ENCODE measurements at regions not wholly inside any gene's neighbourhood (a gene's known extent, or its start where the extent isn't known, plus 50 kb on each side); places are given as distances from the start of the nearest gene placed in this dataset.

DNA sequence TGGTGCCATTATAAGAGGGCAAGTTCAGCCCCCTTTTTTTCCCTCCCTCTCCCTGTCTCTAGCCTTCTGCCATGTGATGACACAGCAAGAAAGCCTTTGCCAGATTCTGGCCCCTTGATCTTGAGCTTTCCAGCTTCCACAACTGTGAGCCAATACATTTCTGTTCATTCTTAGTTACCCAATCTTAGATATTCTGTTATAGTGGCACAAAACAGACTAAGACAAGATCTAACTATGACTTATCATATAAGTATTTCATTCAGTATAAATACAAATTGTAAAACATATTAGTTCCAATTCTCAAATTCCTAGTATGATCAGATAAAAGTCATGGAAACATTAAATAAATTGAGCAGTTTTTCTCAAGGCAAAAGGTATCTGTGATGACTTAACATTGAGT lies 276.3 kb downstream of the COX7C start:
- no peak for DNase-seq (ENCODE audit: low spot score in 2 of 2)
- no peak for TF ChIP-seq POLR2A (IDR thresholded peaks at IDR 0.05)
- TF ChIP-seq, protein P1, sequence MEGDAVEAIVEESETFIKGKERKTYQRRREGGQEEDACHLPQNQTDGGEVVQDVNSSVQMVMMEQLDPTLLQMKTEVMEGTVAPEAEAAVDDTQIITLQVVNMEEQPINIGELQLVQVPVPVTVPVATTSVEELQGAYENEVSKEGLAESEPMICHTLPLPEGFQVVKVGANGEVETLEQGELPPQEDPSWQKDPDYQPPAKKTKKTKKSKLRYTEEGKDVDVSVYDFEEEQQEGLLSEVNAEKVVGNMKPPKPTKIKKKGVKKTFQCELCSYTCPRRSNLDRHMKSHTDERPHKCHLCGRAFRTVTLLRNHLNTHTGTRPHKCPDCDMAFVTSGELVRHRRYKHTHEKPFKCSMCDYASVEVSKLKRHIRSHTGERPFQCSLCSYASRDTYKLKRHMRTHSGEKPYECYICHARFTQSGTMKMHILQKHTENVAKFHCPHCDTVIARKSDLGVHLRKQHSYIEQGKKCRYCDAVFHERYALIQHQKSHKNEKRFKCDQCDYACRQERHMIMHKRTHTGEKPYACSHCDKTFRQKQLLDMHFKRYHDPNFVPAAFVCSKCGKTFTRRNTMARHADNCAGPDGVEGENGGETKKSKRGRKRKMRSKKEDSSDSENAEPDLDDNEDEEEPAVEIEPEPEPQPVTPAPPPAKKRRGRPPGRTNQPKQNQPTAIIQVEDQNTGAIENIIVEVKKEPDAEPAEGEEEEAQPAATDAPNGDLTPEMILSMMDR (IDR thresholded peaks at IDR 0.05): no peak
- intact Hi-C loops (cut with DNase I; ENCODE audit: low total_unique reads): no loop called here
- H3K4me3 ChIP-seq (ENCODE audit: low read depth, poor library complexity, severe bottlenecking): no peak overlapping the region

DNA sequence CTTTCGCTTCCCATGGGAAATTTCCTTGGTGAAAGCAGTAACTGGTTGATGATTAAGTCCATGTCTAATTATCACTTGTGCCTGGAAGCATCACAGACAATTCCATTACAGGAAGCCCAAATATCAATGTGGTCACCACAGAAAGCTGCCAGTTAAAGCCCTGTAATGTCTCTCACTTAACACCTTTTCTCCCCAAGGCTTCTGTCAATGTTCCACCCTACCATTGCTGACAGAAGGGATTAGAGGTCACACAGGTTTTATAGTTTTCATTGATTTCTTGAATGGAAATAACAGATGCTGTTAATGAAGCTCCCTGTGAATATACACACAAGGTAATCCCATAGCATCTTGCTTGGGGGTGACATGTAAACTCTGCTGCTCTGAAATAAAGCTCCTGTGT lies 279.2 kb downstream of the COX7C start:
- no peak for TF ChIP-seq POLR2A (IDR thresholded peaks at IDR 0.05)
- TF ChIP-seq, protein P1 (IDR thresholded peaks at IDR 0.05): no peak
- DNase-seq (ENCODE audit: low spot score in 2 of 2): no peak
- intact Hi-C loops (cut with DNase I; ENCODE audit: low total_unique reads): no loop called here
- H3K4me3 ChIP-seq (ENCODE audit: low read depth, poor library complexity, severe bottlenecking): no peak overlapping the region
- 96 to 98% methylated on average over 1 of the region's 1 CpG for WGBS, 2 donors

DNA sequence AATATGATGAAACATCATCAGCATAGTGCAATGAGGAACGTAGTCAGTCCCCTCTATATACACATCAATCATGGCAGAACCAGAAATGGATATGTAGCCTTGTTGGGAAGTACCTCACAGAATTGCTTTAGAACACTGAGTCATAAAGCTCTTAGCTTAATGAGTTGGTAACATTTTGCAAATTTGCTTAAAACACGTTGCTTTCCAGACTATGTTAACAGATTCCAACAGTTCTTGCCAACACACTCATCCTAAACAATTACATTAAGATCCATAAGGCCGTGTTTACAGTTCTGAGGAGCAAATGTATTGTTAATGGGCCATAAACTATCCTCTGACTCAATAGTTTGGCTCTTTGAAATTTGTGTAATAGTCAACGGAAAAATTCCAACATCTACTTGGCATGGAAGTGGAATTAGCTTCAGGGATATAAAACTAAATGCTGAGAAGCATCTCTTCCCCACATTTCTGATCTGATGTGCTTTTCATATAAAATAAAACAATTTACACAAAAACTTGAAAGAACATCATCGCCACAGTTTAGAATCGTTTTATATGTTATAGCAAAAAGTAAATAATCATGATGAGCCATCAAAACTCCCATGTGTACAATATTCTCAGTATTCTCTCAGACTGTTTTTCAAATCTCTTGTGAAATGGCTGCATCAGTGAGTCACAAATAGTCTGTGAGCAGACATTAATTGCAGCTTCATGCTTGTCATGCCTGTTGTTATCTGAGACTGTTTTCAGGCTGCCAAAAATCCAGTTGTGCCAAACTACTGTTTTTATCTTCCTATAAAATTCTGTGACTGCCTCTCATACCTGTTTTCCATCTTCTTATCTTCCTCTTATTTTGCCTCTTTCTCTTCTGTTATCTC lies 291.9 kb downstream of the COX7C start:
- TF ChIP-seq POLR2A (IDR thresholded peaks at IDR 0.05): no peak
- TF ChIP-seq, protein P1 (IDR thresholded peaks at IDR 0.05): no peak
- intact Hi-C loops (cut with DNase I; ENCODE audit: low total_unique reads): no loop called here
- peak in 1 of 2 donors; percentile 14 for DNase-seq (ENCODE audit: low spot score in 2 of 2)
- H3K4me3 ChIP-seq (ENCODE audit: low read depth, poor library complexity, severe bottlenecking): no peak overlapping the region
- 27 to 35% methylated on average over 6 of the region's 6 CpGs for WGBS, 2 donors

DNA sequence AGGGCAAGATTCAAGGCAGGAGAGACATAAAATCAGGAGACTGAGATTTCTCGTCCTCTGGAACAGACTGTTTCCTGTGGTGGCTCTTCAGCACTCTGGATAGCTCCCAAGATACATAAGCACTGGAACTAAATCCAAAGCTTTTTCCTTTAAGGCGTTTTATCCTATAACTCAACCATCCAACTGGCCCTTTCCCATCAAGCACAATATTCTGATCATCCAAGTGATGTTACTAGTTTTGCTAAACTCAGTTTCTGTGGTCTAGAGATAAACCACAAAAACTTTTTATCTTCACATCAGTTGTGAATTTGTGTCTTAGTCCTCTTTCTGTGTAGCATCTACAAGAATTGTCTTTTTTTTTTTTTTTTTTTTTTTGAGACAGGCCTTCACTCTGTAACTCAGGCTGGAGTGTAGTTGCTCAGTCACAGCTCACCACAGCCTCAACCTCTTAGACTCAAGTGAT lies 299.4 kb downstream of the COX7C start:
- DNase-seq (ENCODE audit: low spot score in 2 of 2): no peak
- no peak for TF ChIP-seq POLR2A (IDR thresholded peaks at IDR 0.05)
- TF ChIP-seq, protein P1 (IDR thresholded peaks at IDR 0.05): no peak
- intact Hi-C loops (cut with DNase I; ENCODE audit: low total_unique reads): no loop called here
- 15 to 16% methylated on average over 2 of the region's 2 CpGs for WGBS, 2 donors
- no peak overlapping the region for H3K4me3 ChIP-seq (ENCODE audit: low read depth, poor library complexity, severe bottlenecking)

DNA sequence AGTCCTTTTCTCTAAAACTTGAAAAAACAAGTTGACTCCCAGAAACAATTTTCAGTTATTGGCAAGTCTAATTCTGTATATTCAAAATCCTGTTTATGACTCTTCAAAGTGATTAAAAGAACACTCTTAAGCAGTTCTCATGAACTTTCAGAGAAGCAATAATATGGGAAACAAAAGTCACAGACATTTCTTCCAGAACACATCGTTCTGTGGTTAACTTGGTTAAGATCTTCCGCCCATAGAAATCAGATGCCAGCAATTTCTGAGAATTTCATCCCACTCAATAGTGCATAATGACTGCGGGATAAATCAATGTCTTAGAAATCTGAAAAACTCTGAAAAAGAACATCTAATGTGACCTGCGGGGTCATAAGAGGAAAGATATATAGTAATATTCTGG lies 300.5 kb downstream of the COX7C start:
- no peak for TF ChIP-seq POLR2A (IDR thresholded peaks at IDR 0.05)
- intact Hi-C loops (cut with DNase I; ENCODE audit: low total_unique reads): no loop called here

DNA sequence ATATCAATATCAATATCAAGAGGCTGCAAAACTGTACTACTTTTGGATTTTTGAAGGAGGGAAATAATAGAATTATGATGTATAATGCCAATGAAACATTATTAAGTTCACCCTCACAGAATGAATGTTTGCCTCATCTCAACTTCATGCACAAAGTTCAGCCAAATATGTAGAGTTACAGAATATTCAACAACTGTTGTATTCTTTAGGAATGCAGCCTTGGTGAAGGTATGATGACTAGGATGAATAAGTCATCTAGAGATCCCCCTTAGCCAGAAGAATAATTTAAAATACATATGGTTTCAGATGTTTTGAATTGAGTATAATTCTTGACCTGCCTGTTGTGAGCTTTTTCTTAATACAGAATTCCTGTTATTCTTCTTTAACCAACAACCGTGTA lies 308.3 kb downstream of the COX7C start:
- intact Hi-C loops (cut with DNase I; ENCODE audit: low total_unique reads): no loop called here
- WGBS, 2 donors: 82% methylated on average over 1 of the region's 1 CpG
- TF ChIP-seq POLR2A (IDR thresholded peaks at IDR 0.05): no peak
- TF ChIP-seq, protein P1 (IDR thresholded peaks at IDR 0.05): no peak
- no peak for DNase-seq (ENCODE audit: low spot score in 2 of 2)
- no peak overlapping the region for H3K4me3 ChIP-seq (ENCODE audit: low read depth, poor library complexity, severe bottlenecking)

More for the DNA sequence above, 300.5 kb downstream of the COX7C start:
- H3K4me3 ChIP-seq (ENCODE audit: low read depth, poor library complexity, severe bottlenecking): no peak overlapping the region
- 48 to 56% methylated on average over 4 of the region's 4 CpGs for WGBS, 2 donors
- DNase-seq (ENCODE audit: low spot score in 2 of 2): no peak

Measured in lower leg skin (tissue), 4 donors.